CD14-positive monocyte (primary cell): ENCODE measurements at regions not wholly inside any gene's neighbourhood (a gene's known extent, or its start where the extent isn't known, plus 50 kb on each side); places are given as distances from the start of the nearest gene placed in this dataset.
A peak's percentile ranks its signal among the peaks of the same experiment; 100 is the strongest.

Experiments used
- DNase-seq, 3 donors: peaks; one replicate each; pipeline ENCODE4 v3.0.0-alpha.2; 2011 to 2022
- H2AFZ ChIP-seq: 2 replicates; pipeline ENCODE4 v1.6.0; 2012; ENCODE audit warnings: mild to moderate bottlenecking, low read depth, low read length, inconsistent platforms; ENCODE audit not compliant: insufficient read depth, poor library complexity, severe bottlenecking
- H3K27ac ChIP-seq, 2 donors: 1 replicate in 1 of 2; 2 replicates in 1 of 2; pipeline ENCODE4 v1.5.1; 2012 to 2013; ENCODE audit warnings: low read length in 2 of 2, control low read depth in 1 of 2, inconsistent platforms in 1 of 2, low read depth in 1 of 2, mild to moderate bottlenecking in 1 of 2
- H3K27me3 ChIP-seq, 2 donors: one replicate each; pipeline versions ENCODE4 v1.6.0 to v1.6.1; 2011 to 2013; ENCODE audit warnings: low read length in 2 of 2; ENCODE audit not compliant: control insufficient read depth in 2 of 2, insufficient read depth in 2 of 2
- H3K36me3 ChIP-seq, 2 donors: replicated peaks in 1 of 2; 1 replicate in 1 of 2; 2 replicates in 1 of 2; pipeline versions ENCODE4 v1.5.1 to v1.6.1; 2012 to 2013; ENCODE audit warnings: low read length in 2 of 2, control low read depth in 1 of 2, inconsistent platforms in 1 of 2, mild to moderate bottlenecking in 1 of 2; ENCODE audit not compliant: insufficient read depth in 2 of 2, control insufficient read depth in 1 of 2
- H3K4me1 ChIP-seq, 2 donors: 1 replicate in 1 of 2; 2 replicates in 1 of 2; pipeline versions ENCODE4 v1.5.1 to v1.6.1; 2012 to 2013; ENCODE audit warnings: low read length in 2 of 2, control low read depth in 1 of 2, inconsistent platforms in 1 of 2, mild to moderate bottlenecking in 1 of 2, moderate library complexity in 1 of 2; ENCODE audit not compliant: insufficient read depth in 2 of 2, control insufficient read depth in 1 of 2
- H3K4me2 ChIP-seq: replicated peaks from 2 replicates; pipeline ENCODE3; 2012; ENCODE audit warnings: low read length, moderate library complexity, mild to moderate bottlenecking; ENCODE audit not compliant: poor library complexity, severe bottlenecking; ENCODE audit errors: extremely low read depth
- H3K4me3 ChIP-seq, 3 experiments: fragments of 200-600 bp in 1 of 3; sonication (generic) in 1 of 3; replicated peaks in 1 of 3; 1 replicate in 2 of 3; 2 replicates in 1 of 3; pipeline ENCODE4 v1.5.1; 2011 to 2013; ENCODE audit warnings: low read length in 3 of 3, mild to moderate bottlenecking in 3 of 3, control low read depth in 2 of 3, low read depth in 2 of 3, inconsistent platforms in 1 of 3, moderate library complexity in 1 of 3
- H3K79me2 ChIP-seq: 2 replicates; pipeline ENCODE4 v1.6.0; 2012; ENCODE audit warnings: mild to moderate bottlenecking, control low read depth, inconsistent platforms, low read length, moderate library complexity; ENCODE audit not compliant: insufficient read depth
- H3K9ac ChIP-seq: 2 replicates; pipeline ENCODE4 v1.6.0; 2017; ENCODE audit warnings: low read length, mild to moderate bottlenecking; ENCODE audit not compliant: insufficient read depth, poor library complexity, severe bottlenecking
- H3K9me3 ChIP-seq, 2 donors: replicated peaks in 1 of 2; 1 replicate in 1 of 2; 2 replicates in 1 of 2; pipeline versions ENCODE4 v1.5.1 to v1.6.1; 2012 to 2013; ENCODE audit warnings: low read length in 2 of 2, control low read depth in 1 of 2; ENCODE audit not compliant: control insufficient read depth in 1 of 2, insufficient read depth in 1 of 2
- H4K20me1 ChIP-seq: 2 replicates; pipeline ENCODE4 v1.6.0; 2012; ENCODE audit warnings: mild to moderate bottlenecking, low read length, control low read depth, moderate library complexity; ENCODE audit not compliant: insufficient read depth
- H3K27ac Mint-ChIP-seq, 7 donors: one replicate each; pipeline ENCODE4 v1.8.0; 2020; ENCODE audit warnings: mild to moderate bottlenecking in 7 of 7, mixed read lengths in 7 of 7, moderate library complexity in 6 of 7, inconsistent platforms in 2 of 7
- H3K27me3 Mint-ChIP-seq, 3 donors: one replicate each; pipeline ENCODE4 v1.8.0; 2021 to 2022; ENCODE audit warnings: low read depth in 3 of 3, mild to moderate bottlenecking in 3 of 3, mixed read lengths in 3 of 3, moderate library complexity in 3 of 3, inconsistent platforms in 1 of 3
- H3K36me3 Mint-ChIP-seq, 2 donors: one replicate each; pipeline ENCODE4 v1.8.0; 2020; ENCODE audit warnings: mixed read lengths in 2 of 2, inconsistent platforms in 1 of 2, mild to moderate bottlenecking in 1 of 2
- H3K4me1 Mint-ChIP-seq: one replicate; pipeline ENCODE4 v1.8.0; 2020; ENCODE audit warnings: mild to moderate bottlenecking, mixed read lengths
- H3K4me3 Mint-ChIP-seq, 2 donors: one replicate each; pipeline ENCODE4 v1.8.0; 2020; ENCODE audit warnings: mild to moderate bottlenecking in 2 of 2, mixed read lengths in 2 of 2, moderate library complexity in 1 of 2
- H3K9me3 Mint-ChIP-seq, 7 donors: one replicate each; pipeline ENCODE4 v1.8.0; 2020 to 2022; ENCODE audit warnings: mixed read lengths in 7 of 7, mild to moderate bottlenecking in 6 of 7, moderate library complexity in 6 of 7, inconsistent platforms in 2 of 7
- CTCF ChIP-seq: fragments of 200-600 bp; IDR thresholded peaks from one replicate; pipeline ENCODE4 v1.8.0; 2022; ENCODE audit warnings: antibody characterized with exemption, mild to moderate bottlenecking
- WGBS: methylation state at CpG from one replicate; pipeline ENCODE4 v1.1.5; 2013; ENCODE audit warnings: missing lambda C conversion rate; ENCODE audit not compliant: insufficient coverage; 5-methylcytosine and 5-hydroxymethylcytosine counted together
- intact Hi-C, 2 donors: fragments of 100-400 bp; cut with micrococcal nuclease; formaldehyde crosslinking; loops; one replicate each; pipeline versions ENCODE4 v1.15.0 to v1.15.1; 2023

GRCh38 chr4:71267244-71267643 lies 71.6 kb upstream of the SLC4A4 start:
- Mint-ChIP-seq H3K27me3 (peaks cover 14 to 31% (median 22%) of the 10 kb centered on the region in 3 donors), H3K9me3 (no peaks in the 10 kb centered on the region), H3K4me3 (no peak overlapping the region), H3K27ac (no peak overlapping the region), H3K4me1 (peaks cover 11% of the 10 kb centered on the region), H3K36me3 (no peaks in the 10 kb centered on the region)
- H4K20me1 ChIP-seq = no peaks in the 10 kb centered on the region
- H3K4me2 ChIP-seq = no peak overlapping the region
- H2AFZ ChIP-seq = no peak overlapping the region
- TF ChIP-seq CTCF = no peak
- H3K9ac ChIP-seq = no peak overlapping the region
- no CpG with 5 or more reads among the region's 1 CpG for WGBS
- DNase-seq = no peak
- H3K4me1 ChIP-seq = peaks cover 0 to 3% of the 10 kb centered on the region in 2 donors
- no peaks in the 10 kb centered on the region for H3K79me2 ChIP-seq
- H3K36me3 ChIP-seq = no peaks in the 10 kb centered on the region
- H3K4me3 ChIP-seq = no peak overlapping the region
- intact Hi-C loops = no loop called here
- no peaks in the 10 kb centered on the region for H3K9me3 ChIP-seq
- peaks cover 20 to 26% of the 10 kb centered on the region in 2 donors for H3K27me3 ChIP-seq
- H3K27ac ChIP-seq = no peak overlapping the region

- no peak for TF ChIP-seq CTCF
- Mint-ChIP-seq H3K4me1 (peaks cover 11% of the 10 kb centered on the region), H3K27ac (no peak overlapping the region), H3K27me3 (peaks cover 16 to 39% (median 25%) of the 10 kb centered on the region in 3 donors), H3K36me3 (no peaks in the 10 kb centered on the region), H3K9me3 (no peaks in the 10 kb centered on the region), H3K4me3 (peak overlapping the region in 1 of 2 donors; percentile 73)
- WGBS = no CpG with 5 or more reads among the region's 4 CpGs
- DNase-seq = peak in 2 of 3 donors; percentile 6 to 15
- Histone ChIP-seq H3K36me3 (no peaks in the 10 kb centered on the region), H2AFZ (no peak overlapping the region), H3K27me3 (peaks cover 27 to 34% of the 10 kb centered on the region in 2 donors), H3K4me1 (peaks cover 0 to 3% of the 10 kb centered on the region in 2 donors), H3K4me2 (no peak overlapping the region), H3K27ac (no peak overlapping the region), H3K9me3 (no peaks in the 10 kb centered on the region), H3K79me2 (no peaks in the 10 kb centered on the region), H4K20me1 (no peaks in the 10 kb centered on the region), H3K9ac (no peak overlapping the region), H3K4me3 (no peak overlapping the region)
- intact Hi-C loops = no loop called here
Measured at GRCh38 chr4:71268166-71268565, 70.7 kb upstream of the SLC4A4 start.
